GM10248 (cell line): ENCODE measurements at regions not wholly inside any gene's neighbourhood (a gene's known extent, or its start where the extent isn't known, plus 50 kb on each side); places are given as distances from the start of the nearest gene placed in this dataset.

ENCODE experiments used
- CTCF ChIA-PET: fragments of 300-600 bp; sonication (Branson Sonifier 250); formaldehyde crosslinking; extraction: SDS; loops from one replicate; lab custom pipeline; 2021; ENCODE audit warnings: antibody characterized with exemption; lab: Yijun Ruan, JAX
- POLR2A ChIA-PET: fragments of 350-650 bp; sonication (Branson Sonifier 250); formaldehyde crosslinking; extraction: SDS; loops from one replicate; lab custom pipeline; 2020; ENCODE audit warnings: antibody characterized with exemption; lab: Yijun Ruan, JAX
- DNase-seq: peaks from one replicate; pipeline ENCODE4 v3.0.0; 2012; ENCODE audit errors: extremely low spot score
- TF ChIP-seq, protein P1 (sequence below): IDR thresholded peaks from 2 replicates; pipeline ENCODE4 v1.5.1; 2012; ENCODE audit warnings: mild to moderate bottlenecking, low read depth; ENCODE audit errors: extremely low read depth, missing control alignments, control extremely low read depth

- ChIA-PET POLR2A (no interaction called here), CTCF (no interaction called here)
- TF ChIP-seq, protein P1, sequence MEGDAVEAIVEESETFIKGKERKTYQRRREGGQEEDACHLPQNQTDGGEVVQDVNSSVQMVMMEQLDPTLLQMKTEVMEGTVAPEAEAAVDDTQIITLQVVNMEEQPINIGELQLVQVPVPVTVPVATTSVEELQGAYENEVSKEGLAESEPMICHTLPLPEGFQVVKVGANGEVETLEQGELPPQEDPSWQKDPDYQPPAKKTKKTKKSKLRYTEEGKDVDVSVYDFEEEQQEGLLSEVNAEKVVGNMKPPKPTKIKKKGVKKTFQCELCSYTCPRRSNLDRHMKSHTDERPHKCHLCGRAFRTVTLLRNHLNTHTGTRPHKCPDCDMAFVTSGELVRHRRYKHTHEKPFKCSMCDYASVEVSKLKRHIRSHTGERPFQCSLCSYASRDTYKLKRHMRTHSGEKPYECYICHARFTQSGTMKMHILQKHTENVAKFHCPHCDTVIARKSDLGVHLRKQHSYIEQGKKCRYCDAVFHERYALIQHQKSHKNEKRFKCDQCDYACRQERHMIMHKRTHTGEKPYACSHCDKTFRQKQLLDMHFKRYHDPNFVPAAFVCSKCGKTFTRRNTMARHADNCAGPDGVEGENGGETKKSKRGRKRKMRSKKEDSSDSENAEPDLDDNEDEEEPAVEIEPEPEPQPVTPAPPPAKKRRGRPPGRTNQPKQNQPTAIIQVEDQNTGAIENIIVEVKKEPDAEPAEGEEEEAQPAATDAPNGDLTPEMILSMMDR, result no peak
- DNase-seq, result no peak
Observed at GRCh38 chr5:171632616-171633015, 153.0 kb upstream of the SMIM23 start.

- ChIA-PET CTCF (no interaction called here), POLR2A (no interaction called here)
- DNase-seq, result peak; percentile 46
Observed at GRCh38 chr5:171633776-171634470, 151.7 kb upstream of the SMIM23 start.

GRCh38 chr5:171634511-171634910, 151.1 kb upstream of the SMIM23 start:
- POLR2A ChIA-PET, result no interaction called here
- CTCF ChIA-PET, result no interaction called here
- TF ChIP-seq, protein P1, result no peak
- no peak for DNase-seq

More at GRCh38 chr5:171633776-171634470, 151.7 kb upstream of the SMIM23 start:
- TF ChIP-seq, protein P1, result no peak

GRCh38 chr5:171635028-171635427, 150.6 kb upstream of the SMIM23 start:
- no peak for DNase-seq
- ChIA-PET CTCF (no interaction called here), POLR2A (no interaction called here)
- TF ChIP-seq, protein P1, result no peak

DNA sequence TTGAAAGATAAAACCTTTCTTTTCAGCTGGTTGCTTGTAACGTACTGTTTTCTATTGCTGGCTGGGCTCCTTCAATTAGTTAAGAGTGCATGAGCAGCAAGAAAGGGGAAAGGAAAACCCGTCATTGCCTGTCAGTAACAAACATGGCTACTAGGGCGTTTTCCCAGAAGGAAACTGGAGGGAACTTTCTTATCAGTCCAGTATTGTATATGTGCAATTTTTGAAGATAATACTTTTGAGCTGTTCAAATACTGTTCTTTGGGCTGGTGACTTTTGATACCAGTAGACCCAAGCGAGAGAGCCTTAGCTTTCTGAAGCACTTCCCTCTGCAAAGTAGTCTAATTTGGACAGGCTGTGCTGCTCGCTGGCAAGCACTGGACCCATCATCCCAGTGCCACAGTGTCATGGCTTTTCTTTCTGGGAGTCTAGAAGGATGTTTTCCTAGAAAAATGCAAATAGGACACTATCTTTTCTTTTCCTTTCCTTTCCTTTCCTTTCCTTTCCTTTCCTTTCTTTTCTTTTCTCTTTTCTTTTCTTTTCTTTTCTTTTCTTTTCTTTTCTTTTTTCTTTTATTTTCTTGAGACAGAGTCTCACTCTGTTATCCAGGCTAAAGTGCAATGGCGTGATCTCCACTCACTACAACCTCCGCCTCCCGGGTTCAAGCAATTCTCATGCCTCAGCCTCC, 149.9 kb upstream of the SMIM23 start:
- DNase-seq, result no peak
- ChIA-PET POLR2A (no interaction called here), CTCF (no interaction called here)
- TF ChIP-seq, protein P1, result no peak

GRCh38 chr5:171637811-171638210, 147.8 kb upstream of the SMIM23 start:
- POLR2A ChIA-PET, result no interaction called here
- no peak for DNase-seq
- CTCF ChIA-PET, result interaction anchor here (1.0 kb wide), 1 partner anchor 11 kb away, joined by 3 read pairs; no protein-coding TSS in a partner anchor
- TF ChIP-seq, protein P1, result no peak
